ENCODE measurements at regions not wholly inside any gene's neighbourhood (a gene's known extent, or its start where the extent isn't known, plus 50 kb on each side); places are given as distances from the start of the nearest gene placed in this dataset.

DNA sequence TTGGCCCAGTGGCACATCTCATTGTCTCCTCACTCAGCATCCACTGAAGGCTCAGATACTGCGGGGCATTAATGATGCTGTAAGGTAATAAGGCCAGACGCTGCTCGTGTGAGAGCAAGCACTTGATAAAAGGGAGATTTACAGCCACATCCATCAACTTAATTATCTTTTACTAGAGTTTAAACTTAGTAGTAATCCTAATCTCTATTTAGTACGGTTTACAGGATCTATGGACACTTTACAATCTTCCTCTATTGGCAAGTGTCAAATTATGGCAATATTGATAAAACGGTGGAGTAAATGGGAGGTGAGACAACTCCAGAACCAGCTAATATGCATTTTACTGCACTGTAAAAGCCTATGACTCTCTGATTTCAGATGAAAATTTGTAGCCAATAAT lies 192.7 kb upstream of the GPR12 start:
- CTCF ChIA-PET, result no interaction called here
- intact Hi-C loops (cut with micrococcal nuclease; ENCODE audit: unreplicated experiment), result no loop called here
- no peak overlapping the region for H3K27ac Mint-ChIP-seq (ENCODE audit: unreplicated experiment)
- TF ChIP-seq, protein P1, sequence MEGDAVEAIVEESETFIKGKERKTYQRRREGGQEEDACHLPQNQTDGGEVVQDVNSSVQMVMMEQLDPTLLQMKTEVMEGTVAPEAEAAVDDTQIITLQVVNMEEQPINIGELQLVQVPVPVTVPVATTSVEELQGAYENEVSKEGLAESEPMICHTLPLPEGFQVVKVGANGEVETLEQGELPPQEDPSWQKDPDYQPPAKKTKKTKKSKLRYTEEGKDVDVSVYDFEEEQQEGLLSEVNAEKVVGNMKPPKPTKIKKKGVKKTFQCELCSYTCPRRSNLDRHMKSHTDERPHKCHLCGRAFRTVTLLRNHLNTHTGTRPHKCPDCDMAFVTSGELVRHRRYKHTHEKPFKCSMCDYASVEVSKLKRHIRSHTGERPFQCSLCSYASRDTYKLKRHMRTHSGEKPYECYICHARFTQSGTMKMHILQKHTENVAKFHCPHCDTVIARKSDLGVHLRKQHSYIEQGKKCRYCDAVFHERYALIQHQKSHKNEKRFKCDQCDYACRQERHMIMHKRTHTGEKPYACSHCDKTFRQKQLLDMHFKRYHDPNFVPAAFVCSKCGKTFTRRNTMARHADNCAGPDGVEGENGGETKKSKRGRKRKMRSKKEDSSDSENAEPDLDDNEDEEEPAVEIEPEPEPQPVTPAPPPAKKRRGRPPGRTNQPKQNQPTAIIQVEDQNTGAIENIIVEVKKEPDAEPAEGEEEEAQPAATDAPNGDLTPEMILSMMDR (IDR thresholded peaks at IDR 0.05; ENCODE audit: unreplicated experiment), result no peak
- H3K4me1 Mint-ChIP-seq (ENCODE audit: low read depth, unreplicated experiment), result no peaks in the 10 kb centered on the region
- no peaks in the 10 kb centered on the region for H3K9me3 Mint-ChIP-seq (ENCODE audit: low read depth, unreplicated experiment)
- no peaks in the 10 kb centered on the region for H3K36me3 Mint-ChIP-seq (ENCODE audit: insufficient read depth, unreplicated experiment)
- H3K4me3 Mint-ChIP-seq (ENCODE audit: low read depth, unreplicated experiment), result no peak overlapping the region
- H3K27me3 Mint-ChIP-seq (ENCODE audit: unreplicated experiment), result peaks cover 16% of the 10 kb centered on the region
- BruUV-seq (replicated peaks), result no TSS peak
- no peak for DNase-seq

DNA sequence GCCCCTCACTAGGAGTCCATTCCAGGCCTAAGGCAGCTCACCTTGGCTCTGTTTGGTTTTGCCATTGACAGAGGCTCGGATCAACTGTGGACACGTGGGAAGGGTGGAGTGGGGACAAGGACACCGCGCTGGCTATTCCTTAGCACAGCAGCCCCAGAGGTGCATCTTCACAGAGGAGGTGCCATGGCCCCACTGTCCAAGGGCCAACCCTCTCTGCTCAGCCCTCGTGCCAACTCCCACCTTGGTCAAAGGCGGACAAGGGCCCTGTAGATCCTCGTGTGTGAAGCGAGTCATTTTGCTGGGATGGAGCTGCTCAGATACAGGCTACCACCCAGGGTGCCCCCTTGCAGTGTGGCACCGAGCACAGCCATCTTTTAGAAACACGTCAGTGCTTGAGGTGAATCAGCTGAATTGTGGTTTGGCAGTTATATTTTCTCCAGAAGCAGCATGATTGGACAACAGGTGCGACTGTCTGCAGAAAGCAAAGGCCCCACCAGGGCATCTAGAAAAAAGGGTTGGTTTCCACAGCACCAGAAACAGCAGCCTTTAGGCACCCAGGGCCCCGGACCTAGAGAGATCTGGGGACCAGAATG lies 192.1 kb upstream of the GPR12 start:
- Mint-ChIP-seq H3K4me1 (ENCODE audit: low read depth, unreplicated experiment) (no peaks in the 10 kb centered on the region), H3K4me3 (ENCODE audit: low read depth, unreplicated experiment) (no peak overlapping the region), H3K9me3 (ENCODE audit: low read depth, unreplicated experiment) (no peaks in the 10 kb centered on the region), H3K27ac (ENCODE audit: unreplicated experiment) (no peak overlapping the region), H3K36me3 (ENCODE audit: insufficient read depth, unreplicated experiment) (no peaks in the 10 kb centered on the region), H3K27me3 (ENCODE audit: unreplicated experiment) (peaks cover 15% of the 10 kb centered on the region)
- TF ChIP-seq, protein P1 (IDR thresholded peaks at IDR 0.05; ENCODE audit: unreplicated experiment), result no peak
- CTCF ChIA-PET, result no interaction called here
- DNase-seq, result no peak
- BruUV-seq (replicated peaks), result no TSS peak
- intact Hi-C loops (cut with micrococcal nuclease; ENCODE audit: unreplicated experiment), result no loop called here

DNA sequence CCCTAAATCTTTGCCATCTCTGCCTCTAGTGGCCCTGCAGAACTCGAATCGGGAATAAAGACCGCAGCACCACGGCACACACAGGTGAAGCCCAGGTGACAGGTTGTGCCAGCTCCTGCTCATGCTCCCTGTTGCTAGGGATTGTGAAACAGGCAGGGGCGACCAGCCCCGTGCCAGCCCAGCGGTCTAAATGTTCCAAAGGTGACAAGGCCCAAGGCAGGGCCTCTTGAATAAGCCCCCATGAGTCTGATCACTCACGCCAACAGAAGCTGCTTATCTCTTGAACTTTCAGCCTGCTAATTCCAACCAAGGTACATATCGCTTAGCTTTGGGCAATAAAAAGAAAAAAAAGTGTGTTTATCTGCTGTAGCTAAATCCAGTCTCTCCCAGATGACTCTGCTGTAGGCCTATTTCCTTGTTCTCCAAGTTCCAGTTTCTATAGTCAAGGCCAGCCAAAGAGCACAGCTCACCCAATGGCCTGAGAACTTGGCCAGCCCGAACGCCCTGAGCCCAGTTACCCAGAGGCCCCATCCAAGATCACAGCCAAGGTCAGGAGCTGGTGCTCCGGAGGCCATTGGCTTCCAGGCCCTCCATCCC lies 191.1 kb upstream of the GPR12 start:
- no peak for DNase-seq
- Mint-ChIP-seq H3K36me3 (ENCODE audit: insufficient read depth, unreplicated experiment) (no peaks in the 10 kb centered on the region), H3K27ac (ENCODE audit: unreplicated experiment) (no peak overlapping the region), H3K9me3 (ENCODE audit: low read depth, unreplicated experiment) (no peaks in the 10 kb centered on the region), H3K4me1 (ENCODE audit: low read depth, unreplicated experiment) (no peaks in the 10 kb centered on the region), H3K4me3 (ENCODE audit: low read depth, unreplicated experiment) (no peak overlapping the region), H3K27me3 (ENCODE audit: unreplicated experiment) (peaks cover 10% of the 10 kb centered on the region)
- TF ChIP-seq, protein P1 (IDR thresholded peaks at IDR 0.05; ENCODE audit: unreplicated experiment), result no peak
- intact Hi-C loops (cut with micrococcal nuclease; ENCODE audit: unreplicated experiment), result no loop called here
- no TSS peak for BruUV-seq (replicated peaks)
- CTCF ChIA-PET, result interaction anchor here (1.0 kb wide), 1 partner anchor 20 kb away, joined by 3 read pairs; no protein-coding TSS in a partner anchor

GRCh38 chr13:26950968-26951367 lies 190.4 kb upstream of the GPR12 start:
- TF ChIP-seq, protein P1 (IDR thresholded peaks at IDR 0.05; ENCODE audit: unreplicated experiment), result no peak
- CTCF ChIA-PET, result interaction anchor here (1.0 kb wide), 1 partner anchor 21 kb away, joined by 3 read pairs; no protein-coding TSS in a partner anchor
- H3K27me3 Mint-ChIP-seq (ENCODE audit: unreplicated experiment), result peaks cover 12% of the 10 kb centered on the region
- intact Hi-C loops (cut with micrococcal nuclease; ENCODE audit: unreplicated experiment), result no loop called here
- H3K4me3 Mint-ChIP-seq (ENCODE audit: low read depth, unreplicated experiment), result no peak overlapping the region
- H3K9me3 Mint-ChIP-seq (ENCODE audit: low read depth, unreplicated experiment), result no peaks in the 10 kb centered on the region
- no peak overlapping the region for H3K27ac Mint-ChIP-seq (ENCODE audit: unreplicated experiment)
- no peaks in the 10 kb centered on the region for H3K4me1 Mint-ChIP-seq (ENCODE audit: low read depth, unreplicated experiment)
- no peak for DNase-seq
- H3K36me3 Mint-ChIP-seq (ENCODE audit: insufficient read depth, unreplicated experiment), result no peaks in the 10 kb centered on the region
- no TSS peak for BruUV-seq (replicated peaks)

Data from Calu3 (cell line).